Loucy (cell line): ENCODE measurements at regions not wholly inside any gene's neighbourhood (a gene's known extent, or its start where the extent isn't known, plus 50 kb on each side); places are given as distances from the start of the nearest gene placed in this dataset.

Experiments
- H2AFZ ChIP-seq: fragments of 200-600 bp; sonication (generic); 2 replicates; pipeline ENCODE4 v1.6.0; 2016; ENCODE audit warnings: antibody characterized with exemption, mild to moderate bottlenecking, low read length, moderate library complexity
- H3F3A ChIP-seq: fragments of 200-600 bp; 2 replicates; pipeline ENCODE4 v1.6.0; 2016; ENCODE audit warnings: antibody characterized with exemption, low read depth, mild to moderate bottlenecking
- H3K27me3 ChIP-seq: fragments of 200-600 bp; sonication (generic); 2 replicates; pipeline ENCODE4 v1.6.1; 2014; ENCODE audit warnings: low read length, mild to moderate bottlenecking; ENCODE audit not compliant: insufficient read depth, poor library complexity, severe bottlenecking
- H3K36me3 ChIP-seq: fragments of 200-600 bp; sonication (generic); 2 replicates; pipeline ENCODE4 v1.6.1; 2016; ENCODE audit warnings: low read length; ENCODE audit not compliant: insufficient read depth
- H3K4me1 ChIP-seq: fragments of 200-600 bp; sonication (generic); 2 replicates; pipeline ENCODE4 v1.5.1; 2014; ENCODE audit warnings: low read length, mild to moderate bottlenecking; ENCODE audit not compliant: insufficient read depth, poor library complexity, severe bottlenecking
- H3K4me2 ChIP-seq: fragments of 200-600 bp; sonication (generic); 2 replicates; pipeline ENCODE4 v1.6.0; 2014; ENCODE audit warnings: antibody characterized with exemption, low read length, low read depth, mild to moderate bottlenecking; ENCODE audit not compliant: poor library complexity, severe bottlenecking
- H3K4me3 ChIP-seq: fragments of 200-600 bp; sonication (generic); 2 replicates; pipeline ENCODE4 v1.5.1; 2014; ENCODE audit warnings: low read length, mild to moderate bottlenecking, mixed read lengths; ENCODE audit not compliant: poor library complexity, severe bottlenecking
- H3K79me2 ChIP-seq: fragments of 200-600 bp; sonication (generic); 2 replicates; pipeline ENCODE4 v1.6.1; 2014; ENCODE audit warnings: low read length; ENCODE audit not compliant: insufficient read depth
- H3K9ac ChIP-seq: fragments of 200-600 bp; sonication (generic); 2 replicates; pipeline ENCODE4 v1.6.0; 2014; ENCODE audit warnings: mild to moderate bottlenecking, low read depth, low read length, moderate library complexity; ENCODE audit not compliant: poor library complexity, severe bottlenecking
- H3K9me2 ChIP-seq: fragments of 200-600 bp; sonication (generic); replicated peaks from 2 replicates; pipeline ENCODE4 v1.6.1; 2016; ENCODE audit warnings: low read depth, low read length, mixed read lengths
- H3K9me3 ChIP-seq: fragments of 200-600 bp; sonication (generic); 2 replicates; pipeline ENCODE4 v1.6.1; 2014; ENCODE audit warnings: mild to moderate bottlenecking, antibody characterized with exemption, low read length, low read depth; ENCODE audit not compliant: insufficient read depth
- H4K20me1 ChIP-seq: fragments of 200-600 bp; sonication (generic); 2 replicates; pipeline ENCODE4 v1.6.0; 2014; ENCODE audit warnings: antibody characterized with exemption, low read length, mild to moderate bottlenecking; ENCODE audit not compliant: insufficient read depth, poor library complexity, severe bottlenecking
- CTCF ChIP-seq: fragments of 200-600 bp; sonication (generic); conservative IDR thresholded peaks from 2 replicates; pipeline ENCODE4 v1.5.1; 2014; ENCODE audit warnings: mild to moderate bottlenecking, antibody characterized with exemption, low read length
- EZH2phosphoT487 ChIP-seq: fragments of 200-600 bp; IDR thresholded peaks from 2 replicates; pipeline ENCODE4 v1.6.1; 2018; ENCODE audit warnings: antibody characterized with exemption, mild to moderate bottlenecking, moderate library complexity, borderline replicate concordance

GRCh38 chr18:61086657-61087056 lies 246.6 kb upstream of the CDH20 start:
- no peaks in the 10 kb centered on the region for H3K9me3 ChIP-seq
- H3K9me2 ChIP-seq = no peaks in the 10 kb centered on the region
- no peaks in the 10 kb centered on the region for H3K27me3 ChIP-seq
- no peak overlapping the region for H3K4me2 ChIP-seq
- no peaks in the 10 kb centered on the region for H3K4me1 ChIP-seq
- no peaks in the 10 kb centered on the region for H3K36me3 ChIP-seq
- no peaks in the 10 kb centered on the region for H3F3A ChIP-seq
- H3K4me3 ChIP-seq = no peak overlapping the region
- no peaks in the 10 kb centered on the region for H3K79me2 ChIP-seq
- no peak overlapping the region for H3K9ac ChIP-seq
- H4K20me1 ChIP-seq = no peaks in the 10 kb centered on the region
- no peak overlapping the region for H2AFZ ChIP-seq
- TF ChIP-seq CTCF (no peak), EZH2phosphoT487 (no peak)

- Histone ChIP-seq H3K9me2 (no peaks in the 10 kb centered on the region), H3K9me3 (no peaks in the 10 kb centered on the region), H3K4me2 (no peak overlapping the region), H3K27me3 (no peaks in the 10 kb centered on the region), H3K79me2 (no peaks in the 10 kb centered on the region), H2AFZ (no peak overlapping the region), H3K9ac (no peak overlapping the region), H3K4me1 (no peaks in the 10 kb centered on the region), H3F3A (no peaks in the 10 kb centered on the region), H4K20me1 (no peaks in the 10 kb centered on the region), H3K4me3 (no peak overlapping the region), H3K36me3 (no peaks in the 10 kb centered on the region)
- TF ChIP-seq EZH2phosphoT487 = no peak
- TF ChIP-seq CTCF = no peak
Measured at GRCh38 chr18:61091379-61091778, 241.9 kb upstream of the CDH20 start.

- Histone ChIP-seq H3K79me2 (no peaks in the 10 kb centered on the region), H3K4me2 (no peak overlapping the region), H4K20me1 (no peaks in the 10 kb centered on the region), H3K4me1 (no peaks in the 10 kb centered on the region), H3K9me2 (no peaks in the 10 kb centered on the region), H3K4me3 (no peak overlapping the region), H3K36me3 (no peaks in the 10 kb centered on the region), H2AFZ (no peak overlapping the region), H3F3A (no peaks in the 10 kb centered on the region), H3K27me3 (no peaks in the 10 kb centered on the region), H3K9me3 (no peaks in the 10 kb centered on the region), H3K9ac (no peak overlapping the region)
- no peak for TF ChIP-seq EZH2phosphoT487
- no peak for TF ChIP-seq CTCF
Measured at GRCh38 chr18:61093965-61094364, 239.3 kb upstream of the CDH20 start.
